ENCODE measurements at regions not wholly inside any gene's neighbourhood (a gene's known extent, or its start where the extent isn't known, plus 50 kb on each side); places are given as distances from the start of the nearest gene placed in this dataset.
"Not testable (repeated sequence)": the region's sequence is repeated elsewhere in the genome, so short reads cannot be mapped to it uniquely, and the experiment has no call there.

DNA sequence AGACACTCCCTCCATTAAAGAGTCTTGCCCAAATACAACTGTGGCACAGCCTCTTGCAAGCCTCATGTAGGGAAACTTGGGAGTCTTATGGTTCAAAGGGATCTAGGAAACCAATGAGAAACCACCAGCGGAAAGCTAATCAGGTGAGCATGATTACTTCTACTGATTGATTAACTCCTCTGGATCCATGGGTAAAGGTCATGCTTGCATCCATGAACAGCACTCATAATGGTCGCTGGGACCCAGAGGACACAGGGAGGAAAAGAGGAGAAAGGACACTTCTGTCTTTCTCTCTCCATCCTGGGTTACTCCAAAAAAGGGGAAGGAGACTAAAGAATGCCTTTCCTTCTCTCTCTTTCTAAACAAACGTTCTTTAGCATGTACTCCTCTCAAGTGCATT lies 1397.2 kb downstream of the LRFN5 start:
- no peak for DNase-seq

- no peak for DNase-seq
Observed at GRCh38 chr14:43001731-43002130, 1395.1 kb downstream of the LRFN5 start.

- no peak for DNase-seq
Observed at GRCh38 chr14:42994051-42994736, 1387.5 kb downstream of the LRFN5 start.

DNA sequence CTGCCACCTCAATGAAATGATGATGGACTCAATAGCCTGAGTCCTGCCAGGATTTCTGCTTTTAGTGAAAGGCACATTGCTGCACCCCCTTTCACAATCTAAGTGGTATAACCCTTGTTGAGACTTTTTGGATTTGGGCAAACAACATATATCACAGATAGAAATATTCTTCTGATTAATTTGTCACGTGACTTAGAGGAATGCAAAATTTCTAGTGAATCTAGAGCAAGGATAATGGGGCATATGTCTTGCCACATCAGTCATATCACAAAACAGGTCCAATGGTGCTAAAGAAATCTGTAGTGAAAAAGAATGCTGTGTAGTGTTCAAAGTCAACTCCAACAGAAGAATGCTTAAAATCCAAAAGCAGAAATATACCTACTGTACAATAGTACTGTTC lies 1386.3 kb downstream of the LRFN5 start:
- DNase-seq: no peak

DNA sequence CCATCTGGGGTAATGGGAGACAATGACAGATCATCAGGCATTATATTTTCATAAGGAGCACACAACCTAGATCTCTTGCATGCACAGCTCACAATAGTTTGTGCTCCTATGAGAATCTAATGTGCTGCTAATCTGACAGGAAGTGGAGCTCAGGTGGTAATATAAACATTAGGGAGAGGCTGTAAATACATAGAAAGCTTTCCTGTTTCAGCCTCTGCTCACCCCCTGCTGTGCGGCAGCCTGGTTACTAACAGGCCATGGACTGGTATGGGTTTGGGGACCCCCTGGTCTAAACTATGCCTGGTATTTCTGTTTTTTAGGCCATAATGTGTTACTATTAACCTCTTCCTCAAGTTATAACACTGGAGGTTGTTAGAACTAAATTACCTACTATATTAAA lies 1373.7 kb downstream of the LRFN5 start:
- no peak for DNase-seq

- DNase-seq: not testable (repeated sequence)
Observed at GRCh38 chr14:42973171-42973570, 1366.5 kb downstream of the LRFN5 start.

DNA sequence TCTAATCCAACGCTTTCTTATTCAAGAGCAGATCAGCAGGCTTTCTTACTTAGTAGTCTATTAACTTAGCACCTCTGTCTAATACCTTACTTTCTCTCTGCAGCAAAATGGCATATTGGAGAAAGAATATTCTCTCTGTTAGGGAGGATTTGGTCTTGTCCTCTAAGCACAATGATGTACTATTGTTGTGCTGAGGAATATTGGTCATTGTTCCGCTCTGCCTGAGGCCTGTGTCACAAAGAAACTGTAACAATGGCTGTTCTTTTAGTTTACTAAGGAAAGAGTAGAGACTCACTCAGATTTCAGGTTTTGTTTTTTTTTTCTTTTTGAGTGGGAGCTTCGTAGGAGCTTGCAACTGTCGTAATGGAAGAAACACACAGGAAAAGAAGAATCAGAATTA lies 1358.8 kb downstream of the LRFN5 start:
- no peak for DNase-seq

GRCh38 chr14:42961509-42961908 lies 1354.8 kb downstream of the LRFN5 start:
- DNase-seq: no peak

DNA sequence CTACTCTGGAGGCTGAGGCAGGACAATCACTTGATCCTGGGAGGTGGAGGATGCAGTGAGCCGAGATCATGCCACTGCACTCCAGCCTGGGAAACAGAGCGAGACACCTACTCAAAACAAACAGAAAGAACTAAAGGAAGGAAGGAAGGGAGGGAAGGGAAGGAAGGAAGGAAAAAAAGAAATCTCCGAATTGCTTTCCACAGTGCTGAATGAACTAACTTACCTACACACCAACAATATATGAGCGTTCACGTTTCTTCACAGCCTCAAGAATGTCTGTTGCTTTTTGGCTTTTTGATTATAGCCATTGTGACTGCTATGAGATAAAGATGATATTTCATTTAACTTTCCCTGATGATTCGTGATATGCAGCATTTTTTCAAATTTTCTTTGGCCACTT lies 1343.7 kb downstream of the LRFN5 start:
- DNase-seq: no peak

GRCh38 chr14:42947991-42948390 lies 1341.3 kb downstream of the LRFN5 start:
- no peak for DNase-seq

- DNase-seq: no peak
Observed at GRCh38 chr14:42944284-42944683, 1337.6 kb downstream of the LRFN5 start.

GRCh38 chr14:42931308-42931707 lies 1324.6 kb downstream of the LRFN5 start:
- DNase-seq: no peak

GRCh38 chr14:42929806-42930480 lies 1323.3 kb downstream of the LRFN5 start:
- no peak for DNase-seq

GRCh38 chr14:42927313-42927712 lies 1320.6 kb downstream of the LRFN5 start:
- DNase-seq: no peak

DNA sequence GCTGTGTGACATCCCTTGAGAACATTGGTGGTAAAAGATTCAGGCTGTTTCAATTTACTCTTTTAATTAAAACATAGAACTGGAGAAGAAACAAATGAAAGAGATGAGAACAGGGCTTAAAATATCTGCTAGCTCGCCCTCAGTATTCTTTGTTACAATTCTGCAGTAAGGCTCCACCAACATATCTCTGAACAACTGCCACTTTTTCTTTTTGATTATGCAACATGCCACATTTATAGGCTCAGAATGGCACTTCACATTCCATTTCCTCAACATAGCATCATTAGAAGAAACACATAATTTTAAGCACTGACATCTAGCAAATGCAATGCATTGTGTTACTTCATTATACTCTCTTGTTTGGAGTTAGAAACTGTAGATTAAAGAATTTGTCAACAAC lies 1315.2 kb downstream of the LRFN5 start:
- no peak for DNase-seq

- DNase-seq: no peak
Observed at GRCh38 chr14:42918615-42919014, 1311.9 kb downstream of the LRFN5 start.

GRCh38 chr14:42911642-42912041 lies 1305.0 kb downstream of the LRFN5 start:
- no peak for DNase-seq

GRCh38 chr14:42909659-42910058 lies 1303.0 kb downstream of the LRFN5 start:
- DNase-seq: no peak

- no peak for DNase-seq
Observed at GRCh38 chr14:42893183-42893582, 1286.5 kb downstream of the LRFN5 start.

DNA sequence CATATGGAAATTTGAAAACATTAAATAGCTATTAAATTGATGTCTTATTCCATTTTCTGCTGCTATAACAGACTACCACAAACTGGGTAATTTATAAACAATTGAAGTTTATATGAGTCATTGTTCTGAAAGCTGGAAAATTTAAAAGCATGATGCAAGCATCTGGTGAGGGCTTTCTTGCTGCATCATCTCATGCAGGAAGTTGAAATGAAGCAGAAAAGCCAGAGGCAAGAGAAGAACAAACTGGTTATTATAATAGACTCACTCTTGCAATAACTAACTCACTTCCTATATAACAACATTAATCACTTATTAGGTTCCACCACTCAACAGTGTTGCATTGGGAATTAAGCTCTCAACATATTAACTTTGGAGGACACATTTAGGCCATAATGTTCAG lies 1277.4 kb downstream of the LRFN5 start:
- DNase-seq: no peak

- DNase-seq: no peak
Observed at GRCh38 chr14:42877716-42878115, 1271.0 kb downstream of the LRFN5 start.

- DNase-seq: no peak
Observed at GRCh38 chr14:42872786-42873185, 1266.1 kb downstream of the LRFN5 start.

- no peak for DNase-seq
Observed at GRCh38 chr14:42869681-42870080, 1263.0 kb downstream of the LRFN5 start.

DNA sequence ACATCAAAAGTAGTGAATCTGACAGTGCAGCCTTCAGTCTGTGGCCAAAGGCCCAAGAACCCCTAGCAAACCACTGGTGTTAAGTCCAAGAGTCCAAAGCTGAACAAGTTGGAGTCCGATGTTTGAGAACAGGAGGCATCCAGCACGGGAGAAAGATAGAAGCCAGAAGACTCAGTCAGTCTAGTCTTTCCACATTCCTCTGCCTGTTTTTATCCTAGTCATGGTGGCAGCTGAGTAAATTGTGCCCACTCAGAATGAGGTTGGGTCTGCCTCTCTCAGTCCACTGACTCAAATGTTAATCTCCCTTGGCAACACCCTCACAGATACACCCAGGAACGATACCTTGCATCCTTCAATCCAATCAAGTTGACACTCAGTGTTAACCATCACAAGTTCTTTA lies 1255.4 kb downstream of the LRFN5 start:
- DNase-seq: no peak

DNA sequence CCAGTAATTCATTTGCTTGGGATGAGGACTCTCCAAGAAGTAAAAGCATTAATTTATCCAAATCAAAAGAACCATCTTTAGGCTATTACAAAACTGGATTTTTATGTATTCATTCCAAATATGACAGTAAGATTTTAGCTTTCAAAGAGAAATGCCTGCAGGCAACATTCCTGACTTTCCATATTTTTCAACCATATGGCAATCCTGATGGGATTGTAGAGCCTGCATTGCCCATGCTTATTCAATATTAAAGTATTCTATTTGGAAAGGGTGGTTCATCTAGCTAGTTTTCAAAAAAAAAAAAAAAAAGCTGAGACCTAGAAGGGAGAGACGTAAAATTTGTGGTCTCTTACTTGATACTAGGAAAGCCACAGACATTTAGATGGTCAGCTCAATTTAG lies 1253.7 kb downstream of the LRFN5 start:
- DNase-seq: no peak
